ENCODE measurements at regions not wholly inside any gene's neighbourhood (a gene's known extent, or its start where the extent isn't known, plus 50 kb on each side); places are given as distances from the start of the nearest gene placed in this dataset.

- Histone ChIP-seq H3K23ac (ENCODE audit: low read length) (no peak overlapping the region), H2AFZ (ENCODE audit: insufficient read depth, low read length, poor library complexity) (no peak overlapping the region), H4K12ac (ENCODE audit: low read depth, low read length) (no peak overlapping the region), H3K36me3 (ENCODE audit: control insufficient read depth in 1 of 2, insufficient read depth in 2 of 2, low read length in 2 of 2) (no peaks in the 10 kb centered on the region), H2BK12ac (ENCODE audit: low read length) (no peak overlapping the region), H2BK5ac (ENCODE audit: low read depth, low read length, poor library complexity) (no peak overlapping the region), H3K18ac (ENCODE audit: low read length) (no peak overlapping the region), H2BK120ac (ENCODE audit: insufficient read depth, low read length, poor library complexity) (no peak overlapping the region), H3K4me3 (ENCODE audit: low read depth, low read length) (no peak overlapping the region), H3K9ac (ENCODE audit: low read length) (no peak overlapping the region), H3K27me3 (ENCODE audit: insufficient read depth, low read length) (no peaks in the 10 kb centered on the region), H3K79me1 (ENCODE audit: low read length) (no peaks in the 10 kb centered on the region), H3K27ac (ENCODE audit: low read depth, low read length) (no peak overlapping the region), H3K4ac (ENCODE audit: low read depth, low read length) (no peak overlapping the region), H4K8ac (ENCODE audit: low read depth, low read length) (no peak overlapping the region), H2AK5ac (ENCODE audit: low read length) (no peak overlapping the region), H3K9me3 (ENCODE audit: insufficient read depth, low read depth, low read length) (no peaks in the 10 kb centered on the region), H3K4me1 (ENCODE audit: control insufficient read depth in 1 of 2, insufficient read depth in 2 of 2, low read length in 2 of 2) (no peaks in the 10 kb centered on the region), H3K79me2 (ENCODE audit: control insufficient read depth, insufficient read depth, low read length, poor library complexity) (no peaks in the 10 kb centered on the region), H3K4me2 (ENCODE audit: low read length) (no peak overlapping the region), H4K91ac (ENCODE audit: low read depth, low read length) (no peak overlapping the region), H3K14ac (ENCODE audit: low read length) (no peak overlapping the region)
- peak in 1 of 2 donors; percentile 51 for DNase-seq
- WGBS (ENCODE audit: extremely low coverage, insufficient coverage, insufficient read length), result no CpG with 5 or more reads among the region's 2 CpGs
Measured at GRCh38 chr7:22934023-22934422, 79.9 kb downstream of the HYCC1 start.

GRCh38 chr7:22932896-22933295, 81.0 kb downstream of the HYCC1 start:
- Histone ChIP-seq H3K4ac (ENCODE audit: low read depth, low read length) (no peak overlapping the region), H2AK5ac (ENCODE audit: low read length) (no peak overlapping the region), H4K12ac (ENCODE audit: low read depth, low read length) (no peak overlapping the region), H3K27me3 (ENCODE audit: insufficient read depth, low read length) (no peaks in the 10 kb centered on the region), H2AFZ (ENCODE audit: insufficient read depth, low read length, poor library complexity) (no peak overlapping the region), H3K9me3 (ENCODE audit: insufficient read depth, low read depth, low read length) (no peaks in the 10 kb centered on the region), H3K27ac (ENCODE audit: low read depth, low read length) (no peak overlapping the region), H4K8ac (ENCODE audit: low read depth, low read length) (no peak overlapping the region), H2BK120ac (ENCODE audit: insufficient read depth, low read length, poor library complexity) (no peak overlapping the region), H3K4me1 (ENCODE audit: control insufficient read depth in 1 of 2, insufficient read depth in 2 of 2, low read length in 2 of 2) (no peaks in the 10 kb centered on the region), H2BK5ac (ENCODE audit: low read depth, low read length, poor library complexity) (no peak overlapping the region), H3K79me2 (ENCODE audit: control insufficient read depth, insufficient read depth, low read length, poor library complexity) (no peaks in the 10 kb centered on the region), H3K4me2 (ENCODE audit: low read length) (no peak overlapping the region), H2BK12ac (ENCODE audit: low read length) (no peak overlapping the region), H3K4me3 (ENCODE audit: low read depth, low read length) (no peak overlapping the region), H3K23ac (ENCODE audit: low read length) (no peak overlapping the region), H3K36me3 (ENCODE audit: control insufficient read depth in 1 of 2, insufficient read depth in 2 of 2, low read length in 2 of 2) (no peaks in the 10 kb centered on the region), H4K91ac (ENCODE audit: low read depth, low read length) (no peak overlapping the region), H3K79me1 (ENCODE audit: low read length) (no peaks in the 10 kb centered on the region), H3K18ac (ENCODE audit: low read length) (no peak overlapping the region), H3K9ac (ENCODE audit: low read length) (no peak overlapping the region), H3K14ac (ENCODE audit: low read length) (no peak overlapping the region)
- no peak for DNase-seq

GRCh38 chr7:22931011-22931410, 82.9 kb downstream of the HYCC1 start:
- no peak overlapping the region for H2BK5ac ChIP-seq (ENCODE audit: low read depth, low read length, poor library complexity)
- no peak overlapping the region for H4K8ac ChIP-seq (ENCODE audit: low read depth, low read length)
- H3K4me2 ChIP-seq (ENCODE audit: low read length), result no peak overlapping the region
- no peaks in the 10 kb centered on the region for H3K79me2 ChIP-seq (ENCODE audit: control insufficient read depth, insufficient read depth, low read length, poor library complexity)
- H3K4me3 ChIP-seq (ENCODE audit: low read depth, low read length), result no peak overlapping the region
- H3K4ac ChIP-seq (ENCODE audit: low read depth, low read length), result no peak overlapping the region
- H3K14ac ChIP-seq (ENCODE audit: low read length), result no peak overlapping the region
- no peak overlapping the region for H3K9ac ChIP-seq (ENCODE audit: low read length)
- no peaks in the 10 kb centered on the region for H3K79me1 ChIP-seq (ENCODE audit: low read length)
- no peak overlapping the region for H2AK5ac ChIP-seq (ENCODE audit: low read length)
- no peak overlapping the region for H3K27ac ChIP-seq (ENCODE audit: low read depth, low read length)
- H4K12ac ChIP-seq (ENCODE audit: low read depth, low read length), result no peak overlapping the region
- H2BK120ac ChIP-seq (ENCODE audit: insufficient read depth, low read length, poor library complexity), result no peak overlapping the region
- no peaks in the 10 kb centered on the region for H3K27me3 ChIP-seq (ENCODE audit: insufficient read depth, low read length)
- H2AFZ ChIP-seq (ENCODE audit: insufficient read depth, low read length, poor library complexity), result no peak overlapping the region
- H3K36me3 ChIP-seq (ENCODE audit: control insufficient read depth in 1 of 2, insufficient read depth in 2 of 2, low read length in 2 of 2), result no peaks in the 10 kb centered on the region
- H3K18ac ChIP-seq (ENCODE audit: low read length), result no peak overlapping the region
- H4K91ac ChIP-seq (ENCODE audit: low read depth, low read length), result no peak overlapping the region
- H3K9me3 ChIP-seq (ENCODE audit: insufficient read depth, low read depth, low read length), result no peaks in the 10 kb centered on the region
- no peak overlapping the region for H2BK12ac ChIP-seq (ENCODE audit: low read length)
- no peaks in the 10 kb centered on the region for H3K4me1 ChIP-seq (ENCODE audit: control insufficient read depth in 1 of 2, insufficient read depth in 2 of 2, low read length in 2 of 2)
- no peak overlapping the region for H3K23ac ChIP-seq (ENCODE audit: low read length)
- WGBS (ENCODE audit: extremely low coverage, insufficient coverage, insufficient read length), result no CpG with 5 or more reads among the region's 3 CpGs
- DNase-seq, result peak in 1 of 2 donors; percentile 55

- no peaks in the 10 kb centered on the region for H3K9me3 ChIP-seq (ENCODE audit: insufficient read depth, low read depth, low read length)
- H2BK5ac ChIP-seq (ENCODE audit: low read depth, low read length, poor library complexity), result no peak overlapping the region
- H3K36me3 ChIP-seq (ENCODE audit: control insufficient read depth in 1 of 2, insufficient read depth in 2 of 2, low read length in 2 of 2), result no peaks in the 10 kb centered on the region
- H3K18ac ChIP-seq (ENCODE audit: low read length), result no peak overlapping the region
- no peak overlapping the region for H3K4ac ChIP-seq (ENCODE audit: low read depth, low read length)
- H2BK120ac ChIP-seq (ENCODE audit: insufficient read depth, low read length, poor library complexity), result no peak overlapping the region
- H2BK12ac ChIP-seq (ENCODE audit: low read length), result no peak overlapping the region
- H3K27me3 ChIP-seq (ENCODE audit: insufficient read depth, low read length), result no peaks in the 10 kb centered on the region
- H3K23ac ChIP-seq (ENCODE audit: low read length), result no peak overlapping the region
- no peak overlapping the region for H4K8ac ChIP-seq (ENCODE audit: low read depth, low read length)
- no peak overlapping the region for H3K27ac ChIP-seq (ENCODE audit: low read depth, low read length)
- no CpG with 5 or more reads among the region's 2 CpGs for WGBS (ENCODE audit: extremely low coverage, insufficient coverage, insufficient read length)
- no peaks in the 10 kb centered on the region for H3K79me2 ChIP-seq (ENCODE audit: control insufficient read depth, insufficient read depth, low read length, poor library complexity)
- no peaks in the 10 kb centered on the region for H3K4me1 ChIP-seq (ENCODE audit: control insufficient read depth in 1 of 2, insufficient read depth in 2 of 2, low read length in 2 of 2)
- no peak overlapping the region for H3K4me3 ChIP-seq (ENCODE audit: low read depth, low read length)
- H2AK5ac ChIP-seq (ENCODE audit: low read length), result no peak overlapping the region
- no peak for DNase-seq
- H3K9ac ChIP-seq (ENCODE audit: low read length), result no peak overlapping the region
- H3K4me2 ChIP-seq (ENCODE audit: low read length), result no peak overlapping the region
- no peaks in the 10 kb centered on the region for H3K79me1 ChIP-seq (ENCODE audit: low read length)
- H2AFZ ChIP-seq (ENCODE audit: insufficient read depth, low read length, poor library complexity), result no peak overlapping the region
- H3K14ac ChIP-seq (ENCODE audit: low read length), result no peak overlapping the region
- no peak overlapping the region for H4K12ac ChIP-seq (ENCODE audit: low read depth, low read length)
- no peak overlapping the region for H4K91ac ChIP-seq (ENCODE audit: low read depth, low read length)
Measured at GRCh38 chr7:22922307-22922706, 91.6 kb downstream of the HYCC1 start.

Measured in trophoblast cell (in vitro differentiated cells and primary cell).